Hypothalamus (tissue), 51 donors: ENCODE measurements at regions not wholly inside any gene's neighbourhood (a gene's known extent, or its start where the extent isn't known, plus 50 kb on each side); places are given as distances from the start of the nearest gene placed in this dataset.
"Not testable (repeated sequence)": the region's sequence is repeated elsewhere in the genome, so short reads cannot be mapped to it uniquely, and the experiment has no call there.

Experiments
- DNase-seq, 51 donors: peaks; one replicate each; lab custom pipeline; 2025; lab: John Stamatoyannopoulos, UW

DNA sequence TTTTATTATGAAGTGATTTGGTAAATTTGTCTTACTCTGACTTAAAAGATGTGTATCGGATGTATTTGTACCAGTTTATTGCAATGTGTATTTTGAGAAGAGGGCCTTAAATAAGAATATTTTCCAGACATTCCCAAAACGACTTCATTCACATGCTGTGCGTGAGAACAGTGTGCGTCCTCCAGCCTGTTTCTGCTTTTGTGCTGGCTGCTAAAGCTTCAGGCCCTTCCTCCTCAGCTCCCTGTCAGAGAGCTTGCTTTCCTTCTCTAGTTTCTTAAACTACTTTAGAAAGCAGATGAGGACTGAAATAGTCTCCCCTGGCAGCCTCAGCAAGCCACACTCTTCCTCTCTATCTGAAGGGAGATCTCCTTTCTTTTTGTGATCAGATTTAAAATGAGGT is 157.8 kb downstream of the SAMD5 start:
- DNase-seq, result no peak

DNA sequence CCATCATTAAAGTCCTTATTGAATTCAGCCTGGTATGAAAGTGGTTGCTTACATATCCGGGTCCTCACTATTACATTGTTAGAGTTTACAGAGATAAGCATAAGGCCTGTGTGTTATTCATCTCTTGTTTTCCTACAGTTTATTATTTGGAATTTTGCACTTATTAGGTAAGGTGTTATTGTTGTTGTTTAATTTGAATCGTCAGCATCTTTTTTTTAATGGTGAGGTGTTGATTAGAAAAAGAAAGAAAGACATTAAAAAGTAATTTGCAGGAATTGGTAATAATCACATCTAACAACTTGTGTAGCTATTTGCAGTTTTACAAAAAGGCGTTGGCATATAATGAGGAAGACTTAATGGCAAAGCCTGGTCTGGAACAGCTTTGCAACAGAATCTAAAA is 158.6 kb downstream of the SAMD5 start:
- no peak for DNase-seq

DNA sequence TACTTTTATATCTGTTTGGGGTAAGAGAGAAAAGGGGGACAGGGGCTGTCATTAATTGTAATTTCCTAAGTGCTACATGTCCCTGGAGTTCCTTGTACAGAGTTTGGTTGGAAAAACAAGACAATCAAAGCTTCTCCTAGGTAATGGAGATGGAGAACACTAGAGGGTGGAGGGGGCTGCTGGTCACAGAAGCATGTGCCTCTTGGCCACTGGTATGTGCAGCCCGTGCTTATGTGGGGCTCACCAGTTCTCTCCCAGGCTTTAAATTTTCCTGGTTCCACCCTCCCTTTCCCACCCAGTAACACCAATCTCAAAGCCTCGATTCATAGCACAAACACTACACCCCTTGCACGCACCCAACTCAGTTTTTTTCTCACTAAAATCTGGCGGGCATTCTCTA is 165.6 kb downstream of the SAMD5 start:
- no peak for DNase-seq

DNA sequence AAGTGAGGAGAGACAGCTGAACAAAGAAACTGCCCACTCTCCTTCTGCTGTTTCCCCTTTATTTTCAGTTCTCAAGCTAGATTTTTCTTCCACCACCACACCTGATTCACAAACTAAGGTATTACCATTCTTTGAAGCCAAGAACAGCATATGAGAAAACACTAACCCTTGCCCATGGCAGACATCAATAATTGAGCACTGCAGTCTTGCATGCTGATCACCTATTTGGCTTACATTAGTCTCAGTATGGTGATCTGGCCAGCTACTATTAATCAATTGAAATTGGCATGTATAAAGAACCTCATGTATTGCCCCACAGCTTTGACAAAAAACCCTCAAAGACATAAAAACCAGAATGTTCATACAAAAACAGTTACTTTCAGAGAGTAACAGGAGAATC is 166.3 kb downstream of the SAMD5 start:
- no peak for DNase-seq

DNA sequence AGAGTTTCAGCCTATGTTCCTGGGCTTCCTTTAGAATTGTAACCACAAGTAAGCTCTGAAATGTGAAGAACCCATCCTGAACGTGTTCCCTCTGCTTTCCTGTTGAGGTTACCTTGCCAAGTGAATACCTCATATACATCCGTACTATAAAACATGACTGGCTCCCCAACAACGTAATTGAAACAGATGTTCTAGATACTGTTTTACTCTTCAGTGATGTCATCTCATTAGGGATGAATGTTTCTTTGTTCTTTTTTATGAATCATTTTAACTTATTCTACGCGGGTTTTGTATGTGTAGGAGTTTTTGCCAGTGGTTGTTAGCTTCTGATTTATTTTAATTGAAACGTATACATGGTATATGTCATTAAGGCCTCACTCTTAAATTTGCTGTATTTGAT is 166.8 kb downstream of the SAMD5 start:
- DNase-seq, result no peak

DNA sequence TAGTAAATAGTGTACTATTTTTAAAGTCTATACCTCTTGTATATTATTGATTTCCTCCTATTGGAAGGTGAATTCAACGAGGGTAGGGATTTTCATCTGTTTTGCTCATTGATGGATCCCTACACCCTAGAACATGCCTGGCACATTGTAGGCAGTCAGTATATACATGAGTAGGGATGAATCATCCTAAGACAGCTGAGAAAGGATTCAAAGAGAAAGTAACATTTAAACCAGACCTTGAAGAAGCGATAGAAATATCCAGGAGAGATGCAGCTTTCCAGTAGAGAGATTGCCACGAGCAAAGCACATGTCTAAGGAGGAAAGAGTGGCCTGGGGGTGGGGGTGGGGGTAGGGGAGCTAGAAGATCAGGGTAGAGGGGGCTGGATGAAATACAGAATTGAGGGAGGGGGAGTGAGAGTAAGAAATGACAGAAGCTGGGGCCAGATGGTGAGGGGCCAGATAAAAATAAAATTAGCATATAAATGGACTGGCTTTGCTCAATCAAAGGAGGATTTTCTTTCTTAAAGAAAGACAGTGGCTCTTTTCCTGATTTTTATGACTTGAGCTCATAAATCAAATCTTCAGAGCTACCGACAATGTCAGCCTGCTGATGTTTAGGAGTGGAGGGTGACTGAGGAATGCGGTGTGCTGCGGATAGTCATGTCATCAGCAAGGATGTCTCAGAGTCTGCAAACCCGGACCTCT is 168.2 kb downstream of the SAMD5 start:
- no peak for DNase-seq

DNA sequence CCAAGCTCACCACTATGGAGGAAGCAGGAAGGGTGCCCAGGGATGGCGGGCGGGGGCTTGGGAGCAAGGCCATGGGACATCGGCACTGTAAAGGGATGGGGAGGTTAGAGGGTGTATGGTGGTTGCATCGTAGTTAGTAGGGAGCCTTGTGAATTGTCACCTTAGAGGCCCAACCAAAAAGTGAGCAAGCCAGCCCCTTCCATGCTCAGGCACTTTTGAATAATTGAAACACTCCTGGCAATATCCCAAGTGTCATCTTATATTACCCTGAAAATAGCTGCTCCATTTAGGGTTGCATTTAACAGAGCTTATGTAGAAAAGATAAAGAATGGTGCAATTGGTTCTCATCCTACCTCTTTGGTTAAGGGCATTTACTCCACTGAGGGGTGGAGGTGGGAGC is 169.2 kb downstream of the SAMD5 start:
- DNase-seq, result no peak

GRCh38 chr6:147678253-147678652 is 169.8 kb downstream of the SAMD5 start:
- DNase-seq, result no peak

DNA sequence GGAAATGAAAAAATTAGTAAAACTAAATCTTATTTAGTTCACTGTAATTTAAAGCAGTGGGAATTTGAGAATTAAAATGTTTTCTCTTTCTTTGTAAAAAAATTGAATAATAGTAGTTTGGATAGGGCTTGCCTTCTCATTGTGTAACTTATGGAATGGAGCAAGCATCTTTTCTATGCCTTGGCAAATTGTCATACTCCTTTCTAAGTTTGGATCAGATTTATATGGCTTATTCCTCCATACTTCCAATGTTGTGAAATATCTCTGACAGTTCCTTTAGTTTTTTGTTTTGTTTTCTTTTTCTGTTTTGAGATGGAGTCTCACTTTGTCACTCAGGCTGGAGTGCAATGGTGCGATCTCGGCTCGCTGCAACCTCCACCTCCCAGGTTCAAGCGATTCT is 176.4 kb downstream of the SAMD5 start:
- no peak for DNase-seq

GRCh38 chr6:147689398-147689797 is 180.9 kb downstream of the SAMD5 start:
- no peak for DNase-seq

DNA sequence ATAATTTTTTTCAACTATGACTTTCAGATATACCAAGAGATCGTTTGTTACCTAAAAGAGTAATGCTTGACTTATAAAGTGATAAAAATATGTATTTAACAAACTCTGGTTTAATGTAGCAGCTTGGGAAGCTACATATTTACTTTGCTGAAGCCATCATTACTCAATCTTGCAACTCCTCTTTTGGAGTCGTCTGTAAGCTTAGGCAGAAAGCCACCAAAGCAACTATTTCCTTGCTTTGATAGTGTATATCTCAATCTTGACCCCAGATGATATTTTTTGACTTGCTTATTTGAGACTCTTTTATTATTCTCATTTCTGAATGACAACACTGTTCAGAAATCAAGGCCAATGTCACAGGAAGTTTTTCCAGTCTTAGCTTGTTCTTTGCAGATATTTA is 183.0 kb downstream of the SAMD5 start:
- no peak for DNase-seq

GRCh38 chr6:147693181-147693580 is 184.7 kb downstream of the SAMD5 start:
- no peak for DNase-seq

DNA sequence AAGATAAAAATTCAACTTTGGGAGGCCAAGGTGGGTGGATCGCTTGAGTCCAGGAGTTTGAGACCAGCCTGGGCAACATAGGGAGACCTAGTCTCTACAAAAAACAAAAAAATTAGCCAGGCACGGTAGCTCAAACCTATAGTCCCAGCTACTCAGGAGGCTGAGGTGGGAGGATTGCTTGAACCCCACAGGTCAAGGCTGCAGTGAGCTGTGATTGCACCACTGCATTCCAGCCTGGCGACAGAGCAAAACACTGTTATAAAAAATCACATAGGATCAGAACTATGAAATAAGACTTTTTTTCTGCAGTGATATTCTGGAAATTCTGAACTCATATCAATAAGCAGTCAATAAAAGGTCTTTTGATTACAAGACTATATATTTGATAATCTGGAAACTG is 186.1 kb downstream of the SAMD5 start:
- DNase-seq, result not testable (repeated sequence)

- no peak for DNase-seq
These were observed 187.3 kb downstream of the SAMD5 start for GRCh38 chr6:147695819-147696218.

DNA sequence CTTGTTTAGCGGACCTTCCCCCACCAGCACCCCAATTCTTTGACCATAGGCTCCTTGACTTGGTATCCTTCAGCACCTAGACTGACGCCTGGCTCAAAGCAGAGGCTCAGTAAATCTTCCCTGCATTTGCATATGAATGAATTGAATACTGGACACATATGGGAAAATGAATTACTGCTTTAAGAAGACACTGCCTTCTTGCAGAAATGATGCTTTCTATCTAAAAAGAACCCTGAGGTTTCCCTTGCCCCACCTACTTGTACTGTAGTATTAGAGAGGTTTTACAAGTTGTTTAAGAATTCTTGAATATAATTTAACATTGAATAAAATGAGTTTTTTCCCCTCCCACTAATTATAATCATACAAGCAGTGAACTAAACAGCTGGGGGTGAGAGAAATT is 190.7 kb downstream of the SAMD5 start:
- no peak for DNase-seq

DNA sequence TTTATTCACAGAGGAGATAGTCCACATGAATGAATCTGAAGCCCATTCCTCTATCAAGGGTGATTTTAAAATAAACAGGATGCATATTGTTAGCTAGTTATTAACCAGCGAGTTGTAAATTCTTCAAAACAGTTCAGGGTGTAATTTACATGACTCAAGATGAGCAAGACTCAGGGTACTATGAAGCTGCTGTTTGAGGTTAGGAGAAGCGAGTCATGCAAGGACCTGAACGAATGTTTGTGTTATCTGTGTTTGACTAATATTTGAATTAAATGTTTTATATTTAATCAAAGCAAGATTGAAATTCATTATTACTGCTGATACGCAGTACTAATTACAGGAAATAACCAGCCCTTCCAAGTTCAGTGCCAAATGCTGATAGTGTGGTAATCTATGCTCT is 191.1 kb downstream of the SAMD5 start:
- DNase-seq, result no peak

DNA sequence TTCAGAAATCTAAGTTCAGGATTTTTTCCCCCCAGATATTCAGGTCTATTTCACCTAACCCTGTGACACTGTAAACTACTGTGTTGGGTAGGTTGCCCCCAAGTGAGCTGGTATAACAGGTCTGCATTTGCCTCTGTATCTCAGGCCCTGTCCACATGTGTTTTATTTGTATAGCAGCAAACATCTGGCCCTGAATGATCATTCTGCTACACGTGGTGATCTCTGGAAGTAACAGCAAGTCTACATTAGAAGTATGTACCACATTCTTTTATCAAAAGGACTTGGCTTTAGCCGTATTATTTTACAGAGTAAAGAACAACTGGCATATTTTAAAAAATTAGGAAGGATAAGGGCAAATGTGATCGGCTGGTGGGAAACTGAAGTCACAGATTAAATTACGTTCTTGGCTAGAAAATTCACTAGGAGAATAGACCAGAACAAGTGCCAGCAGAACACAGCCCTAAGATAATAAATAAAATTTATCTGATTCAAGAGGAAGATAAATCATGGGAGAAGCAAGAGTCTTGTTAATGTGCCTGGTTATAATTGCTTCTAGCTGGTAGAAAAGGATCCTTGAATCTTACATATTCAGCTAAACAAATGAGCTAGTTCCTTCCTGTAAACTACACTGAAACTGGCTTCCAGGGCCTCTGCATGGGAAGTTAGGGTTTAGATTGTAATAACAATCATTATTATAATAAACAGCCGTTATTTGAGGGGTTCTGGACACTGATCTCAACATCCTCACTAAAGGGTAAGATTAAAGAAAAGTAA is 192.1 kb downstream of the SAMD5 start:
- no peak for DNase-seq

GRCh38 chr6:147704691-147705090 is 196.2 kb downstream of the SAMD5 start:
- no peak for DNase-seq

DNA sequence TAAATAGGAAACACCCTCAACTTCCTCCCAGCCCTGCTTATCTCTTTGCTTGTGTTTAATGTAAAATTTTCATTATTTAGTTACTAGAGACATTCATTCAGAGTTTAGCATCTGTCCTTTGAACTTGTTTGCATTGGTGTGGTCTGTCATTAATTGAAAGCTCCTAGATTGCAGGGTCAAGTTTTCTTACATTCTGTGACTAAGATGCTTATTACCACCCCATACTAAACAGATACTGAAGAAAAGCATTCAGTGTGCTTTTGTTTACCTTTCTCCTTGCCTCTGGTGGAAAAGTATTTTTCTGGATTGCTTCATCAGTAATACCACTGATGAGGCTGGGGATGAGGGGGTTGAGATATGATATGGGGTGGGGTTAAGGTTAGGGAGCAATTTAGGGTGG is 199.0 kb downstream of the SAMD5 start:
- DNase-seq, result no peak

GRCh38 chr6:147708170-147708569 is 199.7 kb downstream of the SAMD5 start:
- DNase-seq, result no peak

DNA sequence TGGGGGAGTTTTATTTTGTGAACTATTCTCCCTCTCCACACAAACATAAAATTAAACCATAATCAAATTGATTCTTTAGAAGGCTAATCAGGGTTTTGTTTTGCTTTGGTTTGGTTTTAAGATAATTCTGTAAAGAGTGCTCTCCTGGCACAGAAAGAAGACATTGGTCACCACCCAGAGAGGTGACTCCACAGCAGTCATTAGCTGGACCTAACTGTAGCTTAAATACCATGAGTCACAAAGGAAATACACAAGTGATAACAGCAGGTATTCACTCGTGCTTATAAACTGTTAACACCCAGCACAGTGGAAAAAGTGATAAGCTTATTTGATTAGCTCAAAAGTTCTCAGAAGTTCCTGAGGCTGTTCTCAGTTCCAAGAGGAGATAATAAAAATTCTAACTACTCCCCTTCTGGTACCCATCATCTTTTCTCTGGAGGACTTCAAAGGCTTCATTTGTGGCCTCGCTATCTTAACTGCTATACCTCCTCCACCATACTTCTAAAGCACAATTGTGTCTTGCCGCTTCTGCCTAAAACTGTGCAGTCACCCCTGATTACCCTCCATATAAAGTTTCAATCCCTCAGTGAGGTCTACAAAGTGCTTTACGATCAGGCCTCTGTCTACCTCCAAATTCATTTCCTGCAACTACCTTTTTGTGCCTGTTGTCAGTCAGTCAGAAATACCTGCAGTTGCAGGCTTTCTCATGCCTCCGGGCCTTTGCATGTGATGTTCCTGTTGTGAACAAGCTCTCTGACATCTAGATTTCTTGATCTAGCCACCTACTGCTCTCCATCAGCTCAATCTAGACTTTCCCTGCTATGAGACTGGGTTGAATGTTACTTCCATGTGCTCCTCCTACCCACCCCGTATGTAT is 201.1 kb downstream of the SAMD5 start:
- DNase-seq, result no peak

DNA sequence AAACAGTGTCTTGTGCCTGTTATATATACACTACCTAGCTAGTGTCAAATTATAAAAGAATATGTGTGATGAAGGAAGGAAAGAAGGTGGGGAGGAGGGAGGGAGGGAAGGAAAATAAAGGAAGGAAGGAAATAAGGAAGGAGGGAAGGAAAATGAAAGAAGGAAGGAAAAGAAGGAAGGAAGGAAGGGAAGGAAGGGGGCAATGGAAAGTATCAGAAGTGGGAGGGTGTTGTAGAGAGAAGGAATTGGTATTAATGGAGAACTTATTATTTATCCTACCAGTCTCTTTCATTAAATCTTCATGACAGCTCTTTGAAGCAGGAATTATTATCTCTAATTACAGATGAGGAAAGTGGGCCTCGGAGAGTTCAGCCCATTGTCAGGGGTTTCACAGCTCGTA is 202.4 kb downstream of the SAMD5 start:
- no peak for DNase-seq
